Muscle layer of colon (tissue), 2 donors: ENCODE measurements at regions not wholly inside any gene's neighbourhood (a gene's known extent, or its start where the extent isn't known, plus 50 kb on each side); places are given as distances from the start of the nearest gene placed in this dataset.
"Not testable (repeated sequence)": the region's sequence is repeated elsewhere in the genome, so short reads cannot be mapped to it uniquely, and the experiment has no call there.

ENCODE experiments used
- H3K27ac ChIP-seq: one replicate; pipeline ENCODE4 v1.7.0; 2013; ENCODE audit warnings: low read depth, mild to moderate bottlenecking, low read length, moderate library complexity
- H3K27me3 ChIP-seq, 2 donors: one replicate each; pipeline ENCODE4 v1.7.0; 2013; ENCODE audit warnings: low read length in 2 of 2, mild to moderate bottlenecking in 2 of 2; ENCODE audit not compliant: insufficient read depth in 2 of 2, control insufficient read depth in 1 of 2
- H3K36me3 ChIP-seq: one replicate; pipeline ENCODE4 v1.7.0; 2013; ENCODE audit warnings: mild to moderate bottlenecking, low read length; ENCODE audit not compliant: insufficient read depth
- H3K4me1 ChIP-seq: one replicate; pipeline ENCODE4 v1.7.0; 2013; ENCODE audit warnings: mild to moderate bottlenecking, low read length; ENCODE audit not compliant: insufficient read depth
- H3K4me3 ChIP-seq, 2 donors: one replicate each; pipeline ENCODE4 v1.7.0; 2013; ENCODE audit warnings: low read length in 2 of 2, low read depth in 1 of 2, mild to moderate bottlenecking in 1 of 2, moderate library complexity in 1 of 2
- H3K9ac ChIP-seq: one replicate; pipeline ENCODE4 v1.7.0; 2013; ENCODE audit warnings: low read length
- H3K9me3 ChIP-seq: one replicate; pipeline ENCODE4 v1.7.0; 2013; ENCODE audit warnings: mild to moderate bottlenecking, low read length
- donor health status: abdominal sarcoma.
- donor health status: Adenocarcinoma of cecum.

GRCh38 chr2:31813016-31813415, 197.8 kb downstream of the MEMO1 start:
- H3K36me3 ChIP-seq, result no peaks in the 10 kb centered on the region
- H3K4me3 ChIP-seq, result no peak overlapping the region
- H3K27ac ChIP-seq, result no peak overlapping the region
- no peaks in the 10 kb centered on the region for H3K9me3 ChIP-seq
- no peaks in the 10 kb centered on the region for H3K27me3 ChIP-seq
- H3K4me1 ChIP-seq, result no peaks in the 10 kb centered on the region
- H3K9ac ChIP-seq, result no peak overlapping the region

- no peak overlapping the region for H3K27ac ChIP-seq
Observed at GRCh38 chr2:31812051-31812798, 198.6 kb downstream of the MEMO1 start.

GRCh38 chr2:31811482-31811881, 199.3 kb downstream of the MEMO1 start:
- no peak overlapping the region for H3K4me3 ChIP-seq
- H3K9me3 ChIP-seq, result no peaks in the 10 kb centered on the region
- H3K9ac ChIP-seq, result no peak overlapping the region
- H3K4me1 ChIP-seq, result no peaks in the 10 kb centered on the region
- no peaks in the 10 kb centered on the region for H3K36me3 ChIP-seq
- H3K27me3 ChIP-seq, result no peaks in the 10 kb centered on the region
- no peak overlapping the region for H3K27ac ChIP-seq

More at GRCh38 chr2:31812051-31812798, 198.6 kb downstream of the MEMO1 start:
- Histone ChIP-seq H3K9me3 (no peaks in the 10 kb centered on the region), H3K9ac (no peak overlapping the region), H3K4me1 (no peaks in the 10 kb centered on the region), H3K4me3 (no peak overlapping the region), H3K36me3 (no peaks in the 10 kb centered on the region), H3K27me3 (no peaks in the 10 kb centered on the region)

GRCh38 chr2:31810200-31810917, 200.4 kb downstream of the MEMO1 start:
- no peaks in the 10 kb centered on the region for H3K36me3 ChIP-seq
- no peaks in the 10 kb centered on the region for H3K27me3 ChIP-seq
- no peaks in the 10 kb centered on the region for H3K9me3 ChIP-seq
- H3K4me3 ChIP-seq, result no peak overlapping the region
- H3K27ac ChIP-seq, result no peak overlapping the region
- no peak overlapping the region for H3K9ac ChIP-seq
- no peaks in the 10 kb centered on the region for H3K4me1 ChIP-seq

DNA sequence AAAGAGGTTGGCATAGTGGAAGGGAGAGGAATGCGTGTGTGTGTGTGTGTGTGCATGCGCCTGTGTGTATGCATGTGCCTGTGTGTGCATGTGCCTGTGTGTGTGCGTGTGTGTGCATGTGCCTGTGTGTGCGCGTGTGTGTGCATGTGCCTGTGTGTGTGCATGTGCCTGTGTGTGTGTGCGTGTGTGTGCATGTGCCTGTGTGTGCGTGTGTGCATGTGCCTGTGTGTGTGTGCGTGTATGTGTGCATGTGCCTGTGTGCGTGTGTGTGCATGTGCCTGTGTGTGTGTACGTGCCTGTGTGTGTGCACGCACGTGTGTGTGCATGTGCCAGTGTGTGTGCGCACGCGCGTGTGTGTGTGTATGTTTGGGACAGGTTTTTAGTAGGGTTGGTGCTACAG, 205.1 kb downstream of the MEMO1 start:
- Histone ChIP-seq H3K27me3 (no peaks in the 10 kb centered on the region), H3K9me3 (no peaks in the 10 kb centered on the region), H3K36me3 (no peaks in the 10 kb centered on the region), H3K27ac (no peak overlapping the region), H3K4me1 (no peaks in the 10 kb centered on the region), H3K4me3 (no peak overlapping the region), H3K9ac (no peak overlapping the region)

GRCh38 chr2:31803481-31804153, 207.2 kb downstream of the MEMO1 start:
- H3K27ac ChIP-seq, H3K4me1 ChIP-seq, H3K4me3 ChIP-seq, H3K27me3 ChIP-seq, H3K36me3 ChIP-seq, H3K9me3 ChIP-seq, H3K9ac ChIP-seq: not testable (repeated sequence)

- H3K27me3 ChIP-seq, result no peaks in the 10 kb centered on the region
- H3K9ac ChIP-seq, result no peak overlapping the region
- no peaks in the 10 kb centered on the region for H3K36me3 ChIP-seq
- no peak overlapping the region for H3K27ac ChIP-seq
- H3K4me1 ChIP-seq, result no peaks in the 10 kb centered on the region
- H3K9me3 ChIP-seq, result no peaks in the 10 kb centered on the region
- no peak overlapping the region for H3K4me3 ChIP-seq
Observed at GRCh38 chr2:31802711-31803110, 208.1 kb downstream of the MEMO1 start.

DNA sequence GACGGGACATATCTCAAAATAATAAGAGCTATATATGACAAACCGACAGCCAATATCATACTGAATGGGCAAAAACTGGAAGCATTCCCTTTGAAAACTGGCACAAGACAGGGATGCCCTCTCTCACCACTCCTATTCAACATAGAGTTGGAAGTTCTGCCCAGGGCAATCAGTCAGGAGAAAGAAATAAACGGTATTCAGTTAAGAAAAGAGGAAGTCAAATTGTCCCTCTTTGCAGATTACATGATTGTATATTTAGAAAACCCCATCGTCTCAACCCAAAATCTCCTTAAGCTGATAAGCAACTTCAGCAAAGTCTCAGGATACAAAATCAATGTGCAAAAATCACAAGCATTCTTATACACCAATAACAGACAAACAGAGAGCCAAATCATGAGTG, 211.5 kb downstream of the MEMO1 start:
- not testable (repeated sequence) for H3K36me3 ChIP-seq, H3K4me3 ChIP-seq

DNA sequence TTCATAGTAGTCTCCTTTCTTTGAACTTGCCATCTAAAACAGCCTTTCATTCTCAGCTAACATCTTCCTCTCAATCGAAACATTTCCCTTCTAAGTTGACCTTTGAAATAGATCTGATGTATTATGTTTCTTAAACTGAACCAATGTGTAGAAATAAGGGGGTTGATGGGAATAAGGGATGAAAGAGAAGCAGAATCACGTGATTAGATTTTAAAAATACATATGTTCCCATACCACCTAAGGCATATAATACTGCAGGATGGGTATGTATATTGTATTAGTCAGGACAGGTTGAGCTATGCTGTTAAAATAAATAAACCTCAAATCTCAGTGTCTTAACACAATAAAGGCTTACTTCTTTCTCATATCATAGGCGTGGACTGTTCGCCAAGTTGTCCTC, 207.5 kb upstream of the SRD5A2 start:
- no peaks in the 10 kb centered on the region for H3K27me3 ChIP-seq
- H3K36me3 ChIP-seq, result no peaks in the 10 kb centered on the region
- no peak overlapping the region for H3K9ac ChIP-seq
- H3K4me1 ChIP-seq, result no peaks in the 10 kb centered on the region
- no peak overlapping the region for H3K27ac ChIP-seq
- no peaks in the 10 kb centered on the region for H3K9me3 ChIP-seq
- no peak overlapping the region for H3K4me3 ChIP-seq

More for the DNA sequence above, 211.5 kb downstream of the MEMO1 start:
- not testable (repeated sequence) for H3K9me3 ChIP-seq, H3K4me1 ChIP-seq, H3K9ac ChIP-seq, H3K27me3 ChIP-seq, H3K27ac ChIP-seq

DNA sequence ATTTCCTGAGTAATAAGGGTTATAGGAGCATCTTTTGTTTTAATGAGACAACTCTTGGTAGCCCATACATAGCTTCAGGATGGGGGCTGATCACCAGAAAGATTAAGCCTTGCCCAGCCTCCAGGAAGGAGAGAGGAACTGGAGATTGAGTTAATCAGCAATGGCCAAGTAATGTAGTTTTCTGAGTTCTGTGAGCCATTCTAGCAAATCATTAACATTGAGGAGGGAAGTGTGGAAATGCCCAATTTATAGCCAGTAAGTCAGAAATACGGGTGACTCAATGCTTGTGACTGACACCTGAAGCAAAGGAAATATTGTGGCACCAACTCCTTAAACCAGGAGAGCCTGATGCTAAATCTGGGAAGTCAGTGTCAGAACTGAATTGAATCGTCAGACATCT, 205.1 kb upstream of the SRD5A2 start:
- Histone ChIP-seq H3K9me3 (no peaks in the 10 kb centered on the region), H3K4me3 (no peak overlapping the region), H3K36me3 (no peaks in the 10 kb centered on the region), H3K27me3 (no peaks in the 10 kb centered on the region), H3K4me1 (no peaks in the 10 kb centered on the region), H3K9ac (no peak overlapping the region), H3K27ac (no peak overlapping the region)

GRCh38 chr2:31784868-31785267, 204.1 kb upstream of the SRD5A2 start:
- no peaks in the 10 kb centered on the region for H3K4me1 ChIP-seq
- no peak overlapping the region for H3K9ac ChIP-seq
- H3K9me3 ChIP-seq, result no peaks in the 10 kb centered on the region
- H3K36me3 ChIP-seq, result no peaks in the 10 kb centered on the region
- H3K27me3 ChIP-seq, result no peaks in the 10 kb centered on the region
- H3K27ac ChIP-seq, result no peak overlapping the region
- H3K4me3 ChIP-seq, result no peak overlapping the region
